ENCODE measurements at regions not wholly inside any gene's neighbourhood (a gene's known extent, or its start where the extent isn't known, plus 50 kb on each side); places are given as distances from the start of the nearest gene placed in this dataset.

DNA sequence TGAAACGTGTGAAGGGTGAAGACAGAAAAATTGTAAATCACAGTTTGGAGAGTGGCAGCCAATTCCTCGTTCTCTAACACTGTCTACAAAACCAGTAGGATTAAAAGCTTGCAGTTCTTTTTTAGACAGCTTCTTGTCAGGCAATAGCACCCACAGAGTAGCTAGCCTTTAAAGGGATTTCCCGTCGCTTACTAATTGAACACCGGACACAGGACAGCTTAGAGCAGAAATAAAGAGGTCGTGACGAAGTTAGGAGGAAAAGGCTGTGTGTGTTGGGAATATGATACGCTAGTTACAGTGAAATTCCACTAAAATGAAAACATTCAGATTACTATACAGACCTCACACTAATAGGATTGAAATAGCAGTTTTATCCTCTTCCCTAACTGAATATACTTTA, 149.1 kb upstream of the FLRT2 start:
- DNase-seq (ENCODE audit: low spot score) (no peak), ATAC-seq (no peak)
- Mint-ChIP-seq H3K36me3 (no peaks in the 10 kb centered on the region), H3K27ac (no peak overlapping the region), H3K27me3 (ENCODE audit: low read depth) (no peaks in the 10 kb centered on the region), H3K4me3 (no peak overlapping the region), H3K9me3 (no peaks in the 10 kb centered on the region), H3K4me1 (no peaks in the 10 kb centered on the region)
- CTCF ChIA-PET: no interaction called here
- TF ChIP-seq, protein P1, sequence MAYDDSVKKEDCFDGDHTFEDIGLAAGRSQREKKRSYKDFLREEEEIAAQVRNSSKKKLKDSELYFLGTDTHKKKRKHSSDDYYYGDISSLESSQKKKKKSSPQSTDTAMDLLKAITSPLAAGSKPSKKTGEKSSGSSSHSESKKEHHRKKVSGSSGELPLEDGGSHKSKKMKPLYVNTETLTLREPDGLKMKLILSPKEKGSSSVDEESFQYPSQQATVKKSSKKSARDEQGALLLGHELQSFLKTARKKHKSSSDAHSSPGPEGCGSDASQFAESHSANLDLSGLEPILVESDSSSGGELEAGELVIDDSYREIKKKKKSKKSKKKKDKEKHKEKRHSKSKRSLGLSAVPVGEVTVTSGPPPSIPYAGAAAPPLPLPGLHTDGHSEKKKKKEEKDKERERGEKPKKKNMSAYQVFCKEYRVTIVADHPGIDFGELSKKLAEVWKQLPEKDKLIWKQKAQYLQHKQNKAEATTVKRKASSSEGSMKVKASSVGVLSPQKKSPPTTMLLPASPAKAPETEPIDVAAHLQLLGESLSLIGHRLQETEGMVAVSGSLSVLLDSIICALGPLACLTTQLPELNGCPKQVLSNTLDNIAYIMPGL (CRISPR knock-in tag; IDR thresholded peaks at IDR 0.05): no peak
- TF ChIP-seq IRF2 (CRISPR knock-in tag; IDR thresholded peaks at IDR 0.05; ENCODE audit: borderline replicate concordance, low read depth) (no peak), ZNF416 (CRISPR knock-in tag; IDR thresholded peaks at IDR 0.05) (no peak), MYBL2 (CRISPR knock-in tag; IDR thresholded peaks at IDR 0.05) (no peak), GTF2I (CRISPR knock-in tag; conservative IDR thresholded peaks at IDR 0.05) (no peak), JAZF1 (CRISPR knock-in tag; IDR thresholded peaks at IDR 0.05) (no peak), NR1H2 (CRISPR knock-in tag; IDR thresholded peaks at IDR 0.05) (no peak), ZNF232 (CRISPR knock-in tag; IDR thresholded peaks at IDR 0.05) (no peak), EMX1 (CRISPR knock-in tag; IDR thresholded peaks at IDR 0.05) (no peak), SP1 (CRISPR knock-in tag; conservative IDR thresholded peaks at IDR 0.05) (no peak), PRRX2 (CRISPR knock-in tag; IDR thresholded peaks at IDR 0.05) (no peak), NFYB (CRISPR knock-in tag; conservative IDR thresholded peaks at IDR 0.05; ENCODE audit: low read depth) (no peak), ZNF138 (CRISPR knock-in tag; conservative IDR thresholded peaks at IDR 0.05) (no peak), ESRRA (CRISPR knock-in tag; IDR thresholded peaks at IDR 0.05; ENCODE audit: borderline replicate concordance) (no peak)
- TF ChIP-seq, protein P2, sequence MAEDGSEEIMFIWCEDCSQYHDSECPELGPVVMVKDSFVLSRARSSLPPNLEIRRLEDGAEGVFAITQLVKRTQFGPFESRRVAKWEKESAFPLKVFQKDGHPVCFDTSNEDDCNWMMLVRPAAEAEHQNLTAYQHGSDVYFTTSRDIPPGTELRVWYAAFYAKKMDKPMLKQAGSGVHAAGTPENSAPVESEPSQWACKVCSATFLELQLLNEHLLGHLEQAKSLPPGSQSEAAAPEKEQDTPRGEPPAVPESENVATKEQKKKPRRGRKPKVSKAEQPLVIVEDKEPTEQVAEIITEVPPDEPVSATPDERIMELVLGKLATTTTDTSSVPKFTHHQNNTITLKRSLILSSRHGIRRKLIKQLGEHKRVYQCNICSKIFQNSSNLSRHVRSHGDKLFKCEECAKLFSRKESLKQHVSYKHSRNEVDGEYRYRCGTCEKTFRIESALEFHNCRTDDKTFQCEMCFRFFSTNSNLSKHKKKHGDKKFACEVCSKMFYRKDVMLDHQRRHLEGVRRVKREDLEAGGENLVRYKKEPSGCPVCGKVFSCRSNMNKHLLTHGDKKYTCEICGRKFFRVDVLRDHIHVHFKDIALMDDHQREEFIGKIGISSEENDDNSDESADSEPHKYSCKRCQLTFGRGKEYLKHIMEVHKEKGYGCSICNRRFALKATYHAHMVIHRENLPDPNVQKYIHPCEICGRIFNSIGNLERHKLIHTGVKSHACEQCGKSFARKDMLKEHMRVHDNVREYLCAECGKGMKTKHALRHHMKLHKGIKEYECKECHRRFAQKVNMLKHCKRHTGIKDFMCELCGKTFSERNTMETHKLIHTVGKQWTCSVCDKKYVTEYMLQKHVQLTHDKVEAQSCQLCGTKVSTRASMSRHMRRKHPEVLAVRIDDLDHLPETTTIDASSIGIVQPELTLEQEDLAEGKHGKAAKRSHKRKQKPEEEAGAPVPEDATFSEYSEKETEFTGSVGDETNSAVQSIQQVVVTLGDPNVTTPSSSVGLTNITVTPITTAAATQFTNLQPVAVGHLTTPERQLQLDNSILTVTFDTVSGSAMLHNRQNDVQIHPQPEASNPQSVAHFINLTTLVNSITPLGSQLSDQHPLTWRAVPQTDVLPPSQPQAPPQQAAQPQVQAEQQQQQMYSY (CRISPR knock-in tag; IDR thresholded peaks at IDR 0.05): no peak
- TF ChIP-seq, protein P3, sequence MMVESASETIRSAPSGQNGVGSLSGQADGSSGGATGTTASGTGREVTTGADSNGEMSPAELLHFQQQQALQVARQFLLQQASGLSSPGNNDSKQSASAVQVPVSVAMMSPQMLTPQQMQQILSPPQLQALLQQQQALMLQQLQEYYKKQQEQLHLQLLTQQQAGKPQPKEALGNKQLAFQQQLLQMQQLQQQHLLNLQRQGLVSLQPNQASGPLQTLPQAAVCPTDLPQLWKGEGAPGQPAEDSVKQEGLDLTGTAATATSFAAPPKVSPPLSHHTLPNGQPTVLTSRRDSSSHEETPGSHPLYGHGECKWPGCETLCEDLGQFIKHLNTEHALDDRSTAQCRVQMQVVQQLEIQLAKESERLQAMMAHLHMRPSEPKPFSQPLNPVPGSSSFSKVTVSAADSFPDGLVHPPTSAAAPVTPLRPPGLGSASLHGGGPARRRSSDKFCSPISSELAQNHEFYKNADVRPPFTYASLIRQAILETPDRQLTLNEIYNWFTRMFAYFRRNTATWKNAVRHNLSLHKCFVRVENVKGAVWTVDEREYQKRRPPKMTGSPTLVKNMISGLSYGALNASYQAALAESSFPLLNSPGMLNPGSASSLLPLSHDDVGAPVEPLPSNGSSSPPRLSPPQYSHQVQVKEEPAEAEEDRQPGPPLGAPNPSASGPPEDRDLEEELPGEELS (CRISPR knock-in tag; IDR thresholded peaks at IDR 0.05): no peak
- TF ChIP-seq, protein P4, sequence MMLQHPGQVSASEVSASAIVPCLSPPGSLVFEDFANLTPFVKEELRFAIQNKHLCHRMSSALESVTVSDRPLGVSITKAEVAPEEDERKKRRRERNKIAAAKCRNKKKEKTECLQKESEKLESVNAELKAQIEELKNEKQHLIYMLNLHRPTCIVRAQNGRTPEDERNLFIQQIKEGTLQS (CRISPR knock-in tag; conservative IDR thresholded peaks at IDR 0.05): no peak
- TF ChIP-seq, protein P5, sequence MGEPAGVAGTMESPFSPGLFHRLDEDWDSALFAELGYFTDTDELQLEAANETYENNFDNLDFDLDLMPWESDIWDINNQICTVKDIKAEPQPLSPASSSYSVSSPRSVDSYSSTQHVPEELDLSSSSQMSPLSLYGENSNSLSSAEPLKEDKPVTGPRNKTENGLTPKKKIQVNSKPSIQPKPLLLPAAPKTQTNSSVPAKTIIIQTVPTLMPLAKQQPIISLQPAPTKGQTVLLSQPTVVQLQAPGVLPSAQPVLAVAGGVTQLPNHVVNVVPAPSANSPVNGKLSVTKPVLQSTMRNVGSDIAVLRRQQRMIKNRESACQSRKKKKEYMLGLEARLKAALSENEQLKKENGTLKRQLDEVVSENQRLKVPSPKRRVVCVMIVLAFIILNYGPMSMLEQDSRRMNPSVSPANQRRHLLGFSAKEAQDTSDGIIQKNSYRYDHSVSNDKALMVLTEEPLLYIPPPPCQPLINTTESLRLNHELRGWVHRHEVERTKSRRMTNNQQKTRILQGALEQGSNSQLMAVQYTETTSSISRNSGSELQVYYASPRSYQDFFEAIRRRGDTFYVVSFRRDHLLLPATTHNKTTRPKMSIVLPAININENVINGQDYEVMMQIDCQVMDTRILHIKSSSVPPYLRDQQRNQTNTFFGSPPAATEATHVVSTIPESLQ (CRISPR knock-in tag; IDR thresholded peaks at IDR 0.05): no peak
- POLR2A ChIA-PET: no interaction called here

DNA sequence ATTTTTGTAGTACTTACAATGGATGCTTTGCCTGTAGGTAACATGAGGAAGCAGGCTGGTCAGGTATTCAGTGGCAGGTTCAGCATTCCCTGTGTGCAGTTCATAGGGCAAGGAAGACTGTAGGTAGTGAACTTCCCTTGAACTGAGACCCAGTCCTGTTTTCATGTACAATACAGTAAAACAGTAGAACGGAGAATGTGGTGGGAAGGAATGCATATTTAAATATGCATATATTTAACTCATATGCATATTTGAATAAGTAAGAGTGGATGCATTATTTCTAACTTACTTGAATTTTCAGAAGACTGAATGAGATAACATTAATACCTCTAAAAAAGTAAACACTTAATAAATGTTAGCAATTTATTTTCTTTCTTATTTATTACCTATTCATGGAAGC, 147.6 kb upstream of the FLRT2 start:
- no peaks in the 10 kb centered on the region for H3K36me3 Mint-ChIP-seq
- H3K4me1 Mint-ChIP-seq: no peaks in the 10 kb centered on the region
- H3K4me3 Mint-ChIP-seq: no peak overlapping the region
- CTCF ChIA-PET: no interaction called here
- no peaks in the 10 kb centered on the region for H3K27me3 Mint-ChIP-seq (ENCODE audit: low read depth)
- ATAC-seq (no peak), DNase-seq (ENCODE audit: low spot score) (no peak)
- H3K9me3 Mint-ChIP-seq: no peaks in the 10 kb centered on the region
- no peak overlapping the region for H3K27ac Mint-ChIP-seq
- POLR2A ChIA-PET: no interaction called here
- TF ChIP-seq, protein P6, sequence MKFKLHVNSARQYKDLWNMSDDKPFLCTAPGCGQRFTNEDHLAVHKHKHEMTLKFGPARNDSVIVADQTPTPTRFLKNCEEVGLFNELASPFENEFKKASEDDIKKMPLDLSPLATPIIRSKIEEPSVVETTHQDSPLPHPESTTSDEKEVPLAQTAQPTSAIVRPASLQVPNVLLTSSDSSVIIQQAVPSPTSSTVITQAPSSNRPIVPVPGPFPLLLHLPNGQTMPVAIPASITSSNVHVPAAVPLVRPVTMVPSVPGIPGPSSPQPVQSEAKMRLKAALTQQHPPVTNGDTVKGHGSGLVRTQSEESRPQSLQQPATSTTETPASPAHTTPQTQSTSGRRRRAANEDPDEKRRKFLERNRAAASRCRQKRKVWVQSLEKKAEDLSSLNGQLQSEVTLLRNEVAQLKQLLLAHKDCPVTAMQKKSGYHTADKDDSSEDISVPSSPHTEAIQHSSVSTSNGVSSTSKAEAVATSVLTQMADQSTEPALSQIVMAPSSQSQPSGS (CRISPR knock-in tag; IDR thresholded peaks at IDR 0.05; ENCODE audit: borderline replicate concordance, low read depth): no peak
- TF ChIP-seq MYBL2 (CRISPR knock-in tag; IDR thresholded peaks at IDR 0.05) (no peak), NR3C1 (CRISPR knock-in tag; conservative IDR thresholded peaks at IDR 0.05; ENCODE audit: low read depth) (no peak), ZNF317 (CRISPR knock-in tag; IDR thresholded peaks at IDR 0.05; ENCODE audit: borderline replicate concordance, low read depth) (no peak)
- TF ChIP-seq, protein P5 (CRISPR knock-in tag; IDR thresholded peaks at IDR 0.05): no peak
- TF ChIP-seq, protein P7, sequence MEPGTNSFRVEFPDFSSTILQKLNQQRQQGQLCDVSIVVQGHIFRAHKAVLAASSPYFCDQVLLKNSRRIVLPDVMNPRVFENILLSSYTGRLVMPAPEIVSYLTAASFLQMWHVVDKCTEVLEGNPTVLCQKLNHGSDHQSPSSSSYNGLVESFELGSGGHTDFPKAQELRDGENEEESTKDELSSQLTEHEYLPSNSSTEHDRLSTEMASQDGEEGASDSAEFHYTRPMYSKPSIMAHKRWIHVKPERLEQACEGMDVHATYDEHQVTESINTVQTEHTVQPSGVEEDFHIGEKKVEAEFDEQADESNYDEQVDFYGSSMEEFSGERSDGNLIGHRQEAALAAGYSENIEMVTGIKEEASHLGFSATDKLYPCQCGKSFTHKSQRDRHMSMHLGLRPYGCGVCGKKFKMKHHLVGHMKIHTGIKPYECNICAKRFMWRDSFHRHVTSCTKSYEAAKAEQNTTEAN (CRISPR knock-in tag; IDR thresholded peaks at IDR 0.05): no peak

Measured in WTC11 (cell line).